ENCODE measurements at regions not wholly inside any gene's neighbourhood (a gene's known extent, or its start where the extent isn't known, plus 50 kb on each side); places are given as distances from the start of the nearest gene placed in this dataset.

DNA sequence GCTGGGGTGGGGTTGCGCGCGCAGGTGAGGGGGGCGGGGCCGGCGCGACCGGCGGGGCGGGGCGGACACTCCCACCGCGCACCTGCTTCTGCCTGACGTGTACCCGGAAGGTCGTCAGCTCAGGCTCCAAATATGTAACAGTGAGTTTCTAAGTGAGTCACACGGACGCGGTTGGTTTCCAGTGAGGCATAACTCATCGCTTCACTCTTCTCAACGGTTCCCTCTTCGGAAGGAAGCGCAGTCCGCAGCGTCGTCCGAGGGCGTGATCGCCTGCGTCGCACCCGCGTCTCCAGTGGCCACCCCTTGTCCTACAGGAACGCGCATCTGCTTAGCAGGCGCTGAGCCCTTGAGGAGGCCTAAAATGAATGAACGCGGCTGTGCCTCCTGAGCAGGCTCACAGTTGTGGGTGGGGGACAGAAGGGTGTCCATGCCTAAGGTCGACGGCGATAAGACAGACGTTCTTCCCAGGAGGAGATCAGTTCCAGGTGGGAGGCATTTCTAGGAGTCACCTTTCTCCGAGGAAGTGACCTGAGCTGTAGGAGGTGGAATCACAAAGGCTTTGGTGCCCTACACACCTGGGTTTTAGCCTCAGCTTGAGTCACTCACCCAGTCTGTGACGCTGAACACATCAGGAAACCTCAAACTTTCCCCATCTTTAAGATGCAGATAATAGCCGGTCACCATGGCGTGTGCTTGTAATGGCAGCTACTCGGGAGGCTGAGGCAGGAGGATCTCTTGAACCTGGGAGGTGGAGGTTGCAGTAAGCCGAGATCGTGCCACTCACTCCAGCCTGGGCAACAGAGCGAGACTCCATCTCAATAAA, 50.9 kb upstream of the EZR start:
- WGBS, 2 experiments (ENCODE audit: low coverage in 1 of 2, low lambda C conversion rate in 2 of 2, missing lambda C conversion rate in 2 of 2): 21 to 31% methylated on average over 35 to 50 of the region's 50 CpGs
- no peaks in the 10 kb centered on the region for H3K79me2 ChIP-seq (ENCODE audit: insufficient read depth)
- H3K4me2 ChIP-seq (ENCODE audit: unreplicated experiment): peak overlapping the region; percentile 55
- DNase-seq: peak; percentile 96
- H3K36me3 ChIP-seq (ENCODE audit: low read depth): no peaks in the 10 kb centered on the region
- peak overlapping the region; percentile 23 for H3K27ac ChIP-seq
- H3F3A ChIP-seq (ENCODE audit: insufficient read depth): 0 out of 2 replicates have a peak, but pooled peaks cover 5% of the 10 kb centered on the region
- H2AFZ ChIP-seq: peak overlapping the region; percentile 76
- peak overlapping the region; percentile 59 for H3K4me3 ChIP-seq
- no peaks in the 10 kb centered on the region for H4K20me1 ChIP-seq (ENCODE audit: insufficient read depth)
- H3K9ac ChIP-seq: peak overlapping the region; percentile 65
- H3K9me2 ChIP-seq (ENCODE audit: insufficient read depth): no peaks in the 10 kb centered on the region
- H3K9me3 ChIP-seq (ENCODE audit: low read depth): no peaks in the 10 kb centered on the region
- in situ Hi-C loops (cut with MboI): no loop called here
- H3K27me3 ChIP-seq (replicated peaks; ENCODE audit: insufficient read depth): no peaks in the 10 kb centered on the region
- no peaks in the 10 kb centered on the region for H3K4me1 ChIP-seq (ENCODE audit: insufficient read depth)
- TF ChIP-seq EZH2 (IDR thresholded peaks at IDR 0.05; ENCODE audit: insufficient read depth, poor library complexity, severe bottlenecking): no peak
- TF ChIP-seq EZH2phosphoT487 (IDR thresholded peaks at IDR 0.05; ENCODE audit: insufficient read depth, low read depth): no peak

DNA sequence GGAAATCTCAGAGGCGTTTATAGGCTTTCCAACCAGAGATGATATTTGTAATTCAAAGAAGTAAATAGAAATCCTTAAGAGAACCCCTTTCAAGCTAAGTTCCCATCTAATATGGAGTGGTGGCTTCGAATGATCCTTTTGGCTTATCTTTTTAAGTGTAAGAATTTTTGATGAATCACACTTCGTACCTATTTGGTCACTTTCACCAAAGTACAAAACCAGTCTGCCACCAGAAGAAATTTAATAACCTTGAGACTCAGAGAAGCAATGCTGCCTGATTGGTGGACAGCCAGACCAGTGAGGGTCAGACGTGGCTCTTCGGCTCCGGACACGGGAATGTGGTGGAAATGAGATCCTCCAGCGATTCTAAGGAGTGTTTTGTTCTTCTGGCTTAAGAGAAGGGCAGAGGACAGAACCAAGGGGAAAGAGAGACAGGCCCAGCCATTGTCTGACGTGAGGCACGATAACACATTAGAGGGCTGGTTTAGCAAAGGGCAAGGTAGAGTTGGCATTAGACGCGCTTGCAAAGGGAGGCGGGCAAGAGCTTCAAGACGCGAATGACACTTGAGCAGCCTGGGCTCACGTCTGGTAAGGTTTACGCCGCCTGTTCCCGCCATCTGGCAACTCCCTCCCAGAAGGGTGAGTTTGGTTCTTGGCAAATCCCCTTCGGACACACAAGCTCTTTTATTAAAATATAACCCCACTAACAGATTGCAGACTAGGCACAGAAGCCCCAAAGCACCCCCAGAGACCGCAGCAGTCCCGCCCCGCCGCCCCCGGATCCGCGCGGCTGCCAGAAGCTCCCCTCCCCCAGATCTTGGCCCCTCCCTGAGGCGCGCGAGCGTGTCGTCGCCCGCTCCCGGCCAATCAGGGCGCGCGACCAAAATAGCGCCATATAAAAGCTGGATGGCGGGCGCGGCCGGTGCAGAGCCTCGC, 50.0 kb upstream of the EZR start:
- Histone ChIP-seq H3K27me3 (replicated peaks; ENCODE audit: insufficient read depth) (no peaks in the 10 kb centered on the region), H4K20me1 (ENCODE audit: insufficient read depth) (no peaks in the 10 kb centered on the region), H3K9me3 (ENCODE audit: low read depth) (no peaks in the 10 kb centered on the region), H3K36me3 (ENCODE audit: low read depth) (no peaks in the 10 kb centered on the region), H3F3A (ENCODE audit: insufficient read depth) (peaks cover 9% of the 10 kb centered on the region; the same call in 1 of the 2 replicates), H3K4me2 (ENCODE audit: unreplicated experiment) (peak overlapping the region; percentile 55), H3K9me2 (ENCODE audit: insufficient read depth) (no peaks in the 10 kb centered on the region), H2AFZ (peak overlapping the region; percentile 76), H3K27ac (peak overlapping the region; percentile 23), H3K9ac (peak overlapping the region; percentile 65), H3K4me1 (ENCODE audit: insufficient read depth) (peaks cover 5% of the 10 kb centered on the region), H3K4me3 (peak overlapping the region; percentile 59), H3K79me2 (ENCODE audit: insufficient read depth) (no peaks in the 10 kb centered on the region)
- in situ Hi-C loops (cut with MboI): no loop called here
- DNase-seq: no peak
- no peak for TF ChIP-seq EZH2phosphoT487 (IDR thresholded peaks at IDR 0.05; ENCODE audit: insufficient read depth, low read depth)
- no peak for TF ChIP-seq EZH2 (IDR thresholded peaks at IDR 0.05; ENCODE audit: insufficient read depth, poor library complexity, severe bottlenecking)
- 22 to 24% methylated on average over 41 to 45 of the region's 45 CpGs for WGBS, 2 experiments (ENCODE audit: low coverage in 1 of 2, low lambda C conversion rate in 2 of 2, missing lambda C conversion rate in 2 of 2)
